Colonic mucosa (tissue), 4 donors: ENCODE measurements at regions not wholly inside any gene's neighbourhood (a gene's known extent, or its start where the extent isn't known, plus 50 kb on each side); places are given as distances from the start of the nearest gene placed in this dataset.

Experiments
- DNase-seq: peaks from one replicate; pipeline ENCODE4 v3.0.0-alpha.2; 2020
- H3K27ac ChIP-seq: fragments of 200-600 bp; one replicate; pipeline ENCODE4 v1.8.0; 2021
- H3K27me3 ChIP-seq: fragments of 200-600 bp; one replicate; pipeline ENCODE4 v1.8.0; 2021
- H3K36me3 ChIP-seq: fragments of 200-600 bp; one replicate; pipeline ENCODE4 v1.8.0; 2021
- H3K4me1 ChIP-seq: fragments of 200-600 bp; one replicate; pipeline ENCODE4 v1.8.0; 2021; ENCODE audit warnings: mild to moderate bottlenecking
- H3K4me3 ChIP-seq: fragments of 200-600 bp; one replicate; pipeline ENCODE4 v1.8.0; 2021
- H3K9ac ChIP-seq, 2 donors: one replicate each; pipeline ENCODE4 v1.7.0; 2013; ENCODE audit warnings: control low read depth in 2 of 2, low read depth in 2 of 2, low read length in 2 of 2
- H3K9me3 ChIP-seq: fragments of 200-600 bp; one replicate; pipeline ENCODE4 v1.8.0; 2021
- intact Hi-C: fragments of 100-400 bp; cut with DNase I; formaldehyde crosslinking; loops from one replicate; pipeline ENCODE4 v1.14.1; 2022
- TF ChIP-seq, protein P1 (sequence below): fragments of 200-600 bp; IDR thresholded peaks from one replicate; pipeline ENCODE4 v1.8.0; 2022; ENCODE audit warnings: antibody characterized with exemption, mild to moderate bottlenecking
- donor health status: healthy.
- donor health status: DM: no; HTN: no; CAD: no.
- donor health status: DM: no; HTN: no; CAD: no.

DNA sequence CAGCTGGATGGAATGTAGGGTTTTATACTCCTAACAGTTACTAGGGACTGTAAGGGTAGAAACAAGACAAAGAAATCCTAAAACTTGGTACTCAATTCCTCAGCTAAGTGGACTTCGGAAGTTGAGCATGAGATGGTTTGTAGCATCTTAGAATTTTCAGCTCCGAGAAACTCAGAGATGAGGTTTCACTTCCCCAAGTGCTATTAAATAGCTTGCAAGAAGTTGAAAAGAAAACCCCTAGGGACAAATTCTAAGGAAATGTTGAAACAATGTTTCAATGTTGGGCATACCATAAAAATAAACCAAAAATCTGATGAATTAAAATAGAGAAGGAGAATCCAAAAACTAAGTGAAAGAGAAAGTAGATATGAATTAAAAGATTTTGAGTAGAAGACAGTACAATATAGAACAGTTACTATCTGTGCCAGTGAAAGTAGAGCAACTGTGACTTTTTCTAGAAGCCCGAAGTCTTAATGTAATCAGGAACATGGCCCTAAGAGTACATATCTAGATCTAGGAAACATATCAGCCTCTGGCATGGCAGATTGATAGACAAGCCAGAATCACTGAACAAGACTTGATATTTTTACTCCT, 308.6 kb upstream of the RGMB start:
- Histone ChIP-seq H3K4me3 (no peak overlapping the region), H3K9me3 (no peaks in the 10 kb centered on the region), H3K9ac (no peak overlapping the region), H3K4me1 (no peaks in the 10 kb centered on the region), H3K27ac (no peak overlapping the region), H3K27me3 (no peaks in the 10 kb centered on the region), H3K36me3 (no peaks in the 10 kb centered on the region)
- DNase-seq = no peak
- TF ChIP-seq, protein P1, sequence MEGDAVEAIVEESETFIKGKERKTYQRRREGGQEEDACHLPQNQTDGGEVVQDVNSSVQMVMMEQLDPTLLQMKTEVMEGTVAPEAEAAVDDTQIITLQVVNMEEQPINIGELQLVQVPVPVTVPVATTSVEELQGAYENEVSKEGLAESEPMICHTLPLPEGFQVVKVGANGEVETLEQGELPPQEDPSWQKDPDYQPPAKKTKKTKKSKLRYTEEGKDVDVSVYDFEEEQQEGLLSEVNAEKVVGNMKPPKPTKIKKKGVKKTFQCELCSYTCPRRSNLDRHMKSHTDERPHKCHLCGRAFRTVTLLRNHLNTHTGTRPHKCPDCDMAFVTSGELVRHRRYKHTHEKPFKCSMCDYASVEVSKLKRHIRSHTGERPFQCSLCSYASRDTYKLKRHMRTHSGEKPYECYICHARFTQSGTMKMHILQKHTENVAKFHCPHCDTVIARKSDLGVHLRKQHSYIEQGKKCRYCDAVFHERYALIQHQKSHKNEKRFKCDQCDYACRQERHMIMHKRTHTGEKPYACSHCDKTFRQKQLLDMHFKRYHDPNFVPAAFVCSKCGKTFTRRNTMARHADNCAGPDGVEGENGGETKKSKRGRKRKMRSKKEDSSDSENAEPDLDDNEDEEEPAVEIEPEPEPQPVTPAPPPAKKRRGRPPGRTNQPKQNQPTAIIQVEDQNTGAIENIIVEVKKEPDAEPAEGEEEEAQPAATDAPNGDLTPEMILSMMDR = no peak
- intact Hi-C loops = no loop called here

DNA sequence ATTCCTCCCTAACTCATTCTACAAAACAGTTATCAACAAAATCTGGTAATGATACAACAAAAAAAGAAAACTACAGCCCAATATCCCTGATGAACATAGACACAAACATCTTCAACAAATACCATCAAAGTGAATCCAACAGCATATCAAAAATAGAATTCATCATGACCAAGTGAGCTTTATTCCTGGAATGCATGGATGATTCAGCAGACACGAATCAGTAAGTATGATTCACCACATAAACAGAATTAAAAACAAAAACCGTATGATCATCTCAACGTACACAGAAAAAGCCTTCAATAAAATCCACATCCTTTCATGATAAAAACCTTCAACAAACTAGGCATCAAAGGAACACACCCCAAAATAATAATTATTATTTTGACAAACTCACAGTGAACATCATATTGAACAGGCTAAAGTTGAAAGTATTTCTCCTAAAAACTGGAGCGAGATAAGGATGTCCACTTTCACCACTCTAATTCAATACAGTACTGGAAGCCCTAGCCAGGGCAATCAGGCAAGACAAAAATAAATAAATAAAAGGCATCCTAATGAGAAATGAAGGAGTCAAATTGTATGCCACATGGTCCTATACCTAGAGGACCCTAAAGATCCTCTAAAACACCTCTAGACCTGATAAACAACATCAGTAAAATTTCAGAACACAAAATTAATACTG, 305.1 kb upstream of the RGMB start:
- no peaks in the 10 kb centered on the region for H3K4me1 ChIP-seq
- no peaks in the 10 kb centered on the region for H3K36me3 ChIP-seq
- intact Hi-C loops = no loop called here
- no peaks in the 10 kb centered on the region for H3K27me3 ChIP-seq
- no peak overlapping the region for H3K9ac ChIP-seq
- TF ChIP-seq, protein P1 = no peak
- no peak for DNase-seq
- H3K27ac ChIP-seq = no peak overlapping the region
- H3K4me3 ChIP-seq = no peak overlapping the region
- no peaks in the 10 kb centered on the region for H3K9me3 ChIP-seq

DNA sequence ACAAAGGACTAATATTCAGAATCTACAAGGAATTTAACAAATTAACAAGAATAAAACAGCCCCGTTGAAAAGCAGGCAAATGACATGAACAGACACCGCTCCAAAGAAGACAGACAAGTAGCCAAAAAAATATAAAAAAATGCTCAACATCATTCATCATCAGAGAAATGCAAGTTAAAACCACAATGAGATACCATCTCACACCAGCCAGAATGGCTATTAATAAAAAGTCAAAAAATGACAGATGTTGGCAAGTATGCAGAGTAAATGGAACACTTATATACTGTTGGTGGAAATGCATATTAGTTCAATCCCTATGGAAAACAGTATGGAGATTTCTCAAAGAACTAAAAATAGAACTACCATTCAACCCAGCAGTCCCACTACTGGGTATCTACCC, 302.7 kb upstream of the RGMB start:
- no peak overlapping the region for H3K27ac ChIP-seq
- H3K4me1 ChIP-seq = no peaks in the 10 kb centered on the region
- no peaks in the 10 kb centered on the region for H3K27me3 ChIP-seq
- TF ChIP-seq, protein P1 = no peak
- no peaks in the 10 kb centered on the region for H3K9me3 ChIP-seq
- no peaks in the 10 kb centered on the region for H3K36me3 ChIP-seq
- no peak overlapping the region for H3K9ac ChIP-seq
- intact Hi-C loops = no loop called here
- DNase-seq = no peak
- no peak overlapping the region for H3K4me3 ChIP-seq

DNA sequence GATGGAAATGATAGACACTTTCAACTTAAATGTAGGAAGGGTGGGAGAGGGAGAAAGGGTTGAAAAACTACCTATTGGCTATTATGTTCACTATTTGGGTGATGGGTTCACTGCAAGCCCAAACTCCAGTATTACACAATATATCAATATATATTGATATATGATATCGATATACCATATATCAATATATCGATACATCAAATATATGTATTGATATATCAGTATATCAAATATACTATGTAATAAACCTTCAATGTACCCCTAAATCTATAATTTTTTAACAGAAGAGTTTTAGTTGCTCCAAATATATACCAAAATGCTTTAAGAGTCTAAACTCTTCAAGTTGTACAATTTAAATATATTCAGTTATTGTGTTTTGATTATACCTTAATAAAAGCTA, 302.0 kb upstream of the RGMB start:
- Histone ChIP-seq H3K4me3 (no peak overlapping the region), H3K36me3 (no peaks in the 10 kb centered on the region), H3K9ac (no peak overlapping the region), H3K4me1 (no peaks in the 10 kb centered on the region), H3K27me3 (no peaks in the 10 kb centered on the region), H3K27ac (no peak overlapping the region), H3K9me3 (no peaks in the 10 kb centered on the region)
- TF ChIP-seq, protein P1 = no peak
- intact Hi-C loops = no loop called here
- no peak for DNase-seq

DNA sequence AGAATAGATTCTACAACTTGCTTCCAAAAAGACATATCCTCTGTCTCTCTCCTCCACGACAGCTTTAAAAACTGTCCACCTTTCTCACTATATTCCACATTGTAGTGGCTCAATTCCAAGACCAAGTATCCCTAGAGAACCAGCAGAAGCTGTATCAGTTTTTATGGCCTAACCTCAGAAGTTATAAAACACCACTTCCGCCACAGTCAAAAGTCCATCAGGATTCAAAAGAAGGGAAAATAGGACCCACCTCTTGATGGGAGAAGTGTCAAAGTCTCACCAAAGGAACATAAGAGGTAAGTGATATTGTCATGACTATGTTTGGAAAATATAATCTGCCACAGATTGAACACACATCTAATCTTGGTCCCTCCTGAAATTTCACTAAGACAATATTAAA, 299.2 kb upstream of the RGMB start:
- TF ChIP-seq, protein P1 = no peak
- H3K9me3 ChIP-seq = no peaks in the 10 kb centered on the region
- H3K27ac ChIP-seq = peak overlapping the region; percentile 27
- no peaks in the 10 kb centered on the region for H3K4me1 ChIP-seq
- no peaks in the 10 kb centered on the region for H3K27me3 ChIP-seq
- no peaks in the 10 kb centered on the region for H3K36me3 ChIP-seq
- no peak overlapping the region for H3K9ac ChIP-seq
- DNase-seq = peak; percentile 69
- no peak overlapping the region for H3K4me3 ChIP-seq
- intact Hi-C loops = no loop called here
